B cell (primary cell): ENCODE measurements at regions not wholly inside any gene's neighbourhood (a gene's known extent, or its start where the extent isn't known, plus 50 kb on each side); places are given as distances from the start of the nearest gene placed in this dataset.

Experiments
- ATAC-seq: fragments of 200-7000 bp; cut with Tn5 transposase; one replicate; pipeline ENCODE4 v1.10.0; 2021; ENCODE audit warnings: low read depth, mild to moderate bottlenecking, moderate number of reproducible peaks, moderate library complexity
- CTCF ChIA-PET: fragments of 350-600 bp; sonication (Branson Sonifier 250); formaldehyde crosslinking; loops from one replicate; lab custom pipeline; 2021; ENCODE audit warnings: antibody characterized with exemption, inconsistent platforms; lab: Charles Lee
- POLR2A ChIA-PET: fragments of 350-600 bp; sonication (Branson Sonifier 250); formaldehyde crosslinking; loops from one replicate; lab custom pipeline; 2021; ENCODE audit warnings: antibody characterized with exemption; lab: Charles Lee
- DNase-seq: peaks from one replicate; pipeline ENCODE4 v3.0.0; 2013
- H2AFZ ChIP-seq: 2 replicates; pipeline ENCODE4 v1.6.1; 2012; ENCODE audit warnings: mild to moderate bottlenecking, low read depth, low read length; ENCODE audit not compliant: insufficient read depth, poor library complexity, severe bottlenecking
- H3K27ac ChIP-seq, 2 donors: 1 replicate in 1 of 2; 2 replicates in 1 of 2; pipeline ENCODE4 v1.5.1; 2012 to 2013; ENCODE audit warnings: low read length in 2 of 2, mild to moderate bottlenecking in 2 of 2, moderate library complexity in 1 of 2
- H3K27me3 ChIP-seq, 4 experiments: fragments of 200-600 bp in 1 of 4; sonication (generic) in 1 of 4; replicated peaks in 1 of 4; 1 replicate in 2 of 4; 2 replicates in 2 of 4; pipeline versions ENCODE4 v1.6.1 to v1.7.0; 2013 to 2016; ENCODE audit warnings: low read length in 3 of 4, mild to moderate bottlenecking in 2 of 4, mixed read lengths in 1 of 4, moderate library complexity in 1 of 4; ENCODE audit not compliant: insufficient read depth in 4 of 4, control insufficient read depth in 3 of 4; ENCODE audit errors: control extremely low read depth in 1 of 4
- H3K36me3 ChIP-seq, 2 experiments: replicated peaks in 1 of 2; 1 replicate in 1 of 2; 2 replicates in 1 of 2; pipeline versions ENCODE4 v1.6.1 to v1.7.1; 2013; ENCODE audit warnings: low read length in 1 of 2; ENCODE audit not compliant: insufficient read depth in 2 of 2, control insufficient read depth in 1 of 2; ENCODE audit errors: control extremely low read depth in 1 of 2, extremely low read depth in 1 of 2
- H3K4me1 ChIP-seq, 2 donors: fragments of 200-600 bp in 1 of 2; sonication (generic) in 1 of 2; 1 replicate in 1 of 2; 2 replicates in 1 of 2; pipeline versions ENCODE4 v1.5.1 to v1.6.1; 2013 to 2017; ENCODE audit warnings: low read length in 2 of 2; ENCODE audit not compliant: control insufficient read depth in 2 of 2, insufficient read depth in 2 of 2
- H3K4me2 ChIP-seq: replicated peaks from 2 replicates; pipeline ENCODE3; 2012; ENCODE audit warnings: mild to moderate bottlenecking, low read depth, low read length; ENCODE audit not compliant: poor library complexity, severe bottlenecking
- H3K4me3 ChIP-seq, 5 experiments: fragments of 200-600 bp in 1 of 5; sonication (generic) in 1 of 5; 1 replicate in 3 of 5; 2 replicates in 2 of 5; pipeline versions ENCODE4 v1.5.1 to v1.7.0; 2011 to 2016; ENCODE audit warnings: low read length in 4 of 5, mild to moderate bottlenecking in 4 of 5, low read depth in 2 of 5, control low read depth in 1 of 5, moderate library complexity in 1 of 5; ENCODE audit not compliant: insufficient read depth in 1 of 5; ENCODE audit errors: control extremely low read depth in 1 of 5, extremely low read depth in 1 of 5
- H3K79me2 ChIP-seq: fragments of 200-600 bp; sonication (generic); one replicate; pipeline ENCODE4 v1.6.0; 2016; ENCODE audit warnings: low read length; ENCODE audit not compliant: control insufficient read depth, insufficient read depth
- H3K9ac ChIP-seq: fragments of 200-600 bp; sonication (generic); 2 replicates; pipeline ENCODE4 v1.6.1; 2017; ENCODE audit warnings: mild to moderate bottlenecking, low read length, moderate library complexity
- H3K9me3 ChIP-seq, 3 donors: one replicate each; pipeline versions ENCODE4 v1.6.1 to v1.7.1; 2013; ENCODE audit warnings: low read length in 2 of 3; ENCODE audit not compliant: control insufficient read depth in 2 of 3, insufficient read depth in 1 of 3; ENCODE audit errors: control extremely low read depth in 1 of 3
- H4K20me1 ChIP-seq: 2 replicates; pipeline ENCODE4 v1.6.0; 2012; ENCODE audit warnings: mild to moderate bottlenecking, low read length; ENCODE audit not compliant: insufficient read depth, control insufficient read depth, poor library complexity, severe bottlenecking
- H3K27ac Mint-ChIP-seq: one replicate; pipeline ENCODE4 v1.8.0; 2021; ENCODE audit warnings: mixed read lengths
- H3K27me3 Mint-ChIP-seq: one replicate; pipeline ENCODE4 v1.8.0; 2021; ENCODE audit warnings: mixed read lengths
- H3K4me1 Mint-ChIP-seq: one replicate; pipeline ENCODE4 v1.8.0; 2021; ENCODE audit warnings: mixed read lengths
- H3K4me3 Mint-ChIP-seq: one replicate; pipeline ENCODE4 v1.8.0; 2021; ENCODE audit warnings: mixed read lengths
- H3K9me3 Mint-ChIP-seq: one replicate; pipeline ENCODE4 v1.8.0; 2022; ENCODE audit warnings: mixed read lengths; ENCODE audit not compliant: insufficient read depth
- EZH2 ChIP-seq: IDR thresholded peaks from 2 replicates; pipeline ENCODE4 v1.6.1; 2012; ENCODE audit warnings: borderline replicate concordance, low read depth, mild to moderate bottlenecking, moderate library complexity, low read length; ENCODE audit not compliant: insufficient read depth, poor library complexity, severe bottlenecking
- whole genome bisulfite sequencing: methylation state at CpG from one replicate; pipeline ENCODE4 v1.1.5; 2013; ENCODE audit warnings: missing lambda C conversion rate; ENCODE audit not compliant: insufficient coverage; 5-methylcytosine and 5-hydroxymethylcytosine counted together
- intact Hi-C: fragments of 100-400 bp; cut with micrococcal nuclease; formaldehyde crosslinking; loops from one replicate; pipeline ENCODE4 v1.10.0; 2022
- TF ChIP-seq, protein P1 (sequence below): fragments of 200-600 bp; IDR thresholded peaks from one replicate; pipeline ENCODE4 v1.8.0; 2022; ENCODE audit warnings: antibody characterized with exemption, mild to moderate bottlenecking

DNA sequence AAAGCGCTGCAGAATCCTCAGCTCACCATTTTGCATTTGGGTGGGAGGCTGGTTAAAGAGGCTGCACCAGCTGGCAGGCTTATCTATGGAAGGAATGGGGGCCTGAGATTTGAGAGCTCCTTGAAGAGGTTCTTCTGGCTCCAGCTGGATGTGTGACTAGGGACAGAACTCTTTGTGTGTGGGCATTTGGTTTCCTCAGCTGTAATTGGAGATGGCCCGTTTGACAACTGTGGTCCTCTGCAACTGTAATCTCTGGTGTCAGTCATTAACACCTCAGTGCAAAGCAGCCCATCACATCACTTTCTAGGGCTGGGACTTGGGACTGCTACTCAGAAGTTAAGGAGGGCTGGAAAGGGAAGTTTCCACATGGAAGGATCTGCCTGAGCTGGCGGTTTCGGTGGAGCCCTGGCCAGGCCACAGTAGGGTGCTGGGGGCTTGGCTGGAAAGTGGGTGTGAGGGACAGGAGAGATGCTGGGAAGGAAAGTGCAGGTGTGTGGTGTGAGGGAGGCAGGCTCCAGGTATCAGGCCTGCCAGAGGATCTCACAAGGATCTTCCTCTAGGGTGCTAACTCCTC, 193.8 kb downstream of the GADD45G start:
- Histone ChIP-seq H2AFZ (no peak overlapping the region), H3K27me3 (no peaks in the 10 kb centered on the region), H3K4me3 (no peak overlapping the region), H3K9ac (no peak overlapping the region), H3K4me1 (no peaks in the 10 kb centered on the region), H3K79me2 (no peaks in the 10 kb centered on the region), H3K9me3 (no peaks in the 10 kb centered on the region), H4K20me1 (no peaks in the 10 kb centered on the region), H3K4me2 (no peak overlapping the region), H3K36me3 (no peaks in the 10 kb centered on the region), H3K27ac (no peak overlapping the region)
- Mint-ChIP-seq H3K4me3 (no peak overlapping the region), H3K4me1 (no peaks in the 10 kb centered on the region), H3K9me3 (no peaks in the 10 kb centered on the region), H3K27ac (no peak overlapping the region), H3K27me3 (peaks cover 2% of the 10 kb centered on the region)
- intact Hi-C loops: no loop called here
- DNase-seq (no peak), ATAC-seq (no peak)
- 96% methylated on average over 3 of the region's 4 CpGs for WGBS
- POLR2A ChIA-PET: no interaction called here
- no peak for TF ChIP-seq EZH2
- TF ChIP-seq, protein P1, sequence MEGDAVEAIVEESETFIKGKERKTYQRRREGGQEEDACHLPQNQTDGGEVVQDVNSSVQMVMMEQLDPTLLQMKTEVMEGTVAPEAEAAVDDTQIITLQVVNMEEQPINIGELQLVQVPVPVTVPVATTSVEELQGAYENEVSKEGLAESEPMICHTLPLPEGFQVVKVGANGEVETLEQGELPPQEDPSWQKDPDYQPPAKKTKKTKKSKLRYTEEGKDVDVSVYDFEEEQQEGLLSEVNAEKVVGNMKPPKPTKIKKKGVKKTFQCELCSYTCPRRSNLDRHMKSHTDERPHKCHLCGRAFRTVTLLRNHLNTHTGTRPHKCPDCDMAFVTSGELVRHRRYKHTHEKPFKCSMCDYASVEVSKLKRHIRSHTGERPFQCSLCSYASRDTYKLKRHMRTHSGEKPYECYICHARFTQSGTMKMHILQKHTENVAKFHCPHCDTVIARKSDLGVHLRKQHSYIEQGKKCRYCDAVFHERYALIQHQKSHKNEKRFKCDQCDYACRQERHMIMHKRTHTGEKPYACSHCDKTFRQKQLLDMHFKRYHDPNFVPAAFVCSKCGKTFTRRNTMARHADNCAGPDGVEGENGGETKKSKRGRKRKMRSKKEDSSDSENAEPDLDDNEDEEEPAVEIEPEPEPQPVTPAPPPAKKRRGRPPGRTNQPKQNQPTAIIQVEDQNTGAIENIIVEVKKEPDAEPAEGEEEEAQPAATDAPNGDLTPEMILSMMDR: no peak
- CTCF ChIA-PET: no interaction called here

DNA sequence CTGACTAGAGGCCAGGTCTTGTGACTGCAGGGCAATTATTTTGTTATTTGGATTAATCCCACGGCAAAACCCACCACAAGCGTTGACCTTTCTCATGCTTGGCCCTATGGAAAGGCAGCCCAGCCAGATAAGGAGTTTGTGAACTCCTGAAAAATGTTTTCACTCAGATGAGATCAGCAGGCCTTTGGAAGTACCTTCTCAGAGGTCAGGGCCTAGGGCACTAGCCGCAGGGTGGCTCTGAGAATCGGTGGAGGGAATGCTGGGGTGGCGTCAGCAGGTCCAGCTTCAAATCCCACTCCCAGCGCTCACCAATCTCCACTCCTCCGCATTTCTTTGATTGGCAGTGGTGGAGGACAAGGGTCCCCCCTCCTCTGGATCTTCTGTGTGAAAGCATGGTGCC, 194.4 kb downstream of the GADD45G start:
- Histone ChIP-seq H3K4me2 (no peak overlapping the region), H3K27ac (no peak overlapping the region), H3K9me3 (no peaks in the 10 kb centered on the region), H3K9ac (no peak overlapping the region), H3K79me2 (no peaks in the 10 kb centered on the region), H3K4me1 (no peaks in the 10 kb centered on the region), H4K20me1 (no peaks in the 10 kb centered on the region), H3K36me3 (no peaks in the 10 kb centered on the region), H3K27me3 (no peaks in the 10 kb centered on the region), H3K4me3 (no peak overlapping the region), H2AFZ (no peak overlapping the region)
- WGBS: 95% methylated on average over 4 of the region's 7 CpGs
- DNase-seq: no peak
- intact Hi-C loops: no loop called here
- Mint-ChIP-seq H3K27me3 (peaks cover 2% of the 10 kb centered on the region), H3K27ac (no peak overlapping the region), H3K9me3 (no peaks in the 10 kb centered on the region), H3K4me1 (no peaks in the 10 kb centered on the region), H3K4me3 (no peak overlapping the region)
- ATAC-seq: no peak
- ChIA-PET CTCF (no interaction called here), POLR2A (no interaction called here)
- TF ChIP-seq, protein P1: no peak
- TF ChIP-seq EZH2: no peak
